KMS-11 (cell line): ENCODE measurements at regions not wholly inside any gene's neighbourhood (a gene's known extent, or its start where the extent isn't known, plus 50 kb on each side); places are given as distances from the start of the nearest gene placed in this dataset.

Source experiments
- H2AFZ ChIP-seq: fragments of 200-600 bp; sonication (generic); 2 replicates; pipeline ENCODE4 v1.6.1; 2016; ENCODE audit warnings: antibody characterized with exemption, mixed run types, low read depth
- H3K27ac ChIP-seq: fragments of 200-600 bp; sonication (generic); 2 replicates; pipeline ENCODE4 v1.6.1; 2016; ENCODE audit warnings: mild to moderate bottlenecking, mixed run types
- H3K27me3 ChIP-seq: fragments of 200-600 bp; sonication (generic); 2 replicates; pipeline ENCODE4 v1.6.1; 2017; ENCODE audit warnings: mild to moderate bottlenecking, low read depth, mixed run types, moderate library complexity; ENCODE audit not compliant: insufficient read depth
- H3K36me3 ChIP-seq: fragments of 200-600 bp; sonication (generic); 2 replicates; pipeline ENCODE4 v1.6.1; 2017; ENCODE audit warnings: mild to moderate bottlenecking, mixed run types; ENCODE audit not compliant: insufficient read depth
- H3K4me1 ChIP-seq: fragments of 200-600 bp; sonication (generic); 2 replicates; pipeline ENCODE4 v1.6.1; 2016; ENCODE audit warnings: mild to moderate bottlenecking, low read depth, mixed run types; ENCODE audit not compliant: poor library complexity, severe bottlenecking
- H3K4me2 ChIP-seq: fragments of 200-600 bp; sonication (generic); 2 replicates; pipeline ENCODE4 v1.7.0; 2016; ENCODE audit warnings: mild to moderate bottlenecking, mixed run types
- H3K4me3 ChIP-seq: fragments of 200-600 bp; sonication (generic); IDR thresholded peaks from 2 replicates; pipeline ENCODE4 v1.6.1; 2017; ENCODE audit warnings: low read depth, low read length, mixed read lengths; ENCODE audit not compliant: insufficient read depth
- H3K79me2 ChIP-seq: fragments of 200-600 bp; sonication (generic); 2 replicates; pipeline ENCODE4 v1.6.1; 2016; ENCODE audit warnings: low read depth, mixed run types; ENCODE audit not compliant: insufficient read depth
- H3K9ac ChIP-seq: fragments of 200-600 bp; sonication (generic); 2 replicates; pipeline ENCODE4 v1.6.1; 2016; ENCODE audit warnings: mild to moderate bottlenecking, mixed run types
- H4K20me1 ChIP-seq: fragments of 200-600 bp; sonication (generic); 2 replicates; pipeline ENCODE4 v1.6.1; 2016; ENCODE audit warnings: mild to moderate bottlenecking, mixed run types; ENCODE audit not compliant: insufficient read depth
- CTCF ChIP-seq: fragments of 200-600 bp; sonication (generic); conservative IDR thresholded peaks from 2 replicates; pipeline ENCODE4 v1.6.1; 2017; ENCODE audit warnings: low read depth, mild to moderate bottlenecking, antibody characterized with exemption, low read length, moderate library complexity, mixed read lengths

GRCh38 chr2:16249246-16250055 is 309.1 kb downstream of the MYCN start:
- H3K4me2 ChIP-seq: no peak overlapping the region
- H3K27me3 ChIP-seq: no peaks in the 10 kb centered on the region
- H2AFZ ChIP-seq: no peak overlapping the region
- no peak overlapping the region for H3K27ac ChIP-seq
- no peak overlapping the region for H3K4me3 ChIP-seq
- no peak for TF ChIP-seq CTCF
- H3K79me2 ChIP-seq: no peaks in the 10 kb centered on the region
- H4K20me1 ChIP-seq: no peaks in the 10 kb centered on the region
- no peak overlapping the region for H3K9ac ChIP-seq
- no peaks in the 10 kb centered on the region for H3K4me1 ChIP-seq
- H3K36me3 ChIP-seq: no peaks in the 10 kb centered on the region

- Histone ChIP-seq H3K79me2 (no peaks in the 10 kb centered on the region), H3K27me3 (no peaks in the 10 kb centered on the region), H3K9ac (no peak overlapping the region), H4K20me1 (no peaks in the 10 kb centered on the region), H2AFZ (no peak overlapping the region), H3K27ac (no peak overlapping the region), H3K4me2 (no peak overlapping the region), H3K4me3 (no peak overlapping the region), H3K36me3 (no peaks in the 10 kb centered on the region), H3K4me1 (no peaks in the 10 kb centered on the region)
- TF ChIP-seq CTCF: no peak
These were observed 308.3 kb downstream of the MYCN start for GRCh38 chr2:16248571-16249105.

GRCh38 chr2:16247326-16248122 is 307.2 kb downstream of the MYCN start:
- Histone ChIP-seq H3K4me2 (no peak overlapping the region), H3K4me3 (no peak overlapping the region)

DNA sequence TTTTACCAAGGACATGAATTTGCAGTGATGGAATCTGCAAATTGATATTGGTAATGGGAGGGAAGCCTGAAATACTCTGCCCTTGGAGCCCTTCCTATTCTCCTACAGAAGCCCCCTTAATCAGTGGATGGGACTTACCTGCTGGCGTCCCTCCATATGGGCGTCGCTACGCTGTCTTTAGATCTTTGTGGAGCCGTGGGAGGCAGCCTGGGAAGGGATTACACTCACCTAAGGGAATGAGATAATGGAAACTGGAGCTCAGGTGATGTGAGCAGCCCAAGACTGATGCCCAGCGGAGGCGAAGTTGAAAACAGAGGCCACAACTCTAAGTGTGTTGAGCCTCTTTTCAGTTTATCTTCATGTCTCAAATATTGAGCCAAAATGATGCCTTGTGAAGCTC is 306.6 kb downstream of the MYCN start:
- no peaks in the 10 kb centered on the region for H3K36me3 ChIP-seq
- no peak overlapping the region for H3K4me3 ChIP-seq
- H3K4me1 ChIP-seq: no peaks in the 10 kb centered on the region
- H3K9ac ChIP-seq: no peak overlapping the region
- H3K79me2 ChIP-seq: no peaks in the 10 kb centered on the region
- H3K27ac ChIP-seq: no peak overlapping the region
- no peaks in the 10 kb centered on the region for H4K20me1 ChIP-seq
- H2AFZ ChIP-seq: no peak overlapping the region
- no peak overlapping the region for H3K4me2 ChIP-seq
- TF ChIP-seq CTCF: no peak
- no peaks in the 10 kb centered on the region for H3K27me3 ChIP-seq

More at GRCh38 chr2:16247326-16248122, 307.2 kb downstream of the MYCN start:
- H2AFZ ChIP-seq: no peak overlapping the region
- H3K79me2 ChIP-seq: no peaks in the 10 kb centered on the region
- H3K27me3 ChIP-seq: no peaks in the 10 kb centered on the region
- no peak overlapping the region for H3K9ac ChIP-seq
- H4K20me1 ChIP-seq: no peaks in the 10 kb centered on the region
- no peaks in the 10 kb centered on the region for H3K4me1 ChIP-seq
- H3K27ac ChIP-seq: no peak overlapping the region
- H3K36me3 ChIP-seq: no peaks in the 10 kb centered on the region
- no peak for TF ChIP-seq CTCF
